ENCODE measurements at regions not wholly inside any gene's neighbourhood (a gene's known extent, or its start where the extent isn't known, plus 50 kb on each side); places are given as distances from the start of the nearest gene placed in this dataset.

GRCh38 chr20:52446421-52447224 lies 255.0 kb upstream of the ZFP64 start:
- BruUV-seq (replicated peaks), result no TSS peak
- no peak for TF ChIP-seq EZH2 (IDR thresholded peaks at IDR 0.05; ENCODE audit: low read depth)
- TF ChIP-seq, protein P1, sequence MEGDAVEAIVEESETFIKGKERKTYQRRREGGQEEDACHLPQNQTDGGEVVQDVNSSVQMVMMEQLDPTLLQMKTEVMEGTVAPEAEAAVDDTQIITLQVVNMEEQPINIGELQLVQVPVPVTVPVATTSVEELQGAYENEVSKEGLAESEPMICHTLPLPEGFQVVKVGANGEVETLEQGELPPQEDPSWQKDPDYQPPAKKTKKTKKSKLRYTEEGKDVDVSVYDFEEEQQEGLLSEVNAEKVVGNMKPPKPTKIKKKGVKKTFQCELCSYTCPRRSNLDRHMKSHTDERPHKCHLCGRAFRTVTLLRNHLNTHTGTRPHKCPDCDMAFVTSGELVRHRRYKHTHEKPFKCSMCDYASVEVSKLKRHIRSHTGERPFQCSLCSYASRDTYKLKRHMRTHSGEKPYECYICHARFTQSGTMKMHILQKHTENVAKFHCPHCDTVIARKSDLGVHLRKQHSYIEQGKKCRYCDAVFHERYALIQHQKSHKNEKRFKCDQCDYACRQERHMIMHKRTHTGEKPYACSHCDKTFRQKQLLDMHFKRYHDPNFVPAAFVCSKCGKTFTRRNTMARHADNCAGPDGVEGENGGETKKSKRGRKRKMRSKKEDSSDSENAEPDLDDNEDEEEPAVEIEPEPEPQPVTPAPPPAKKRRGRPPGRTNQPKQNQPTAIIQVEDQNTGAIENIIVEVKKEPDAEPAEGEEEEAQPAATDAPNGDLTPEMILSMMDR (conservative IDR thresholded peaks at IDR 0.05), result no peak
- no peaks in the 10 kb centered on the region; the same call in 1 of the 2 replicates for H3K9me2 ChIP-seq (ENCODE audit: insufficient read depth)
- DNase-seq, result peak in 1 of 2 experiments; percentile 40
- no peak overlapping the region for H3K27ac ChIP-seq
- intact Hi-C loops (cut with micrococcal nuclease; ENCODE audit: unreplicated experiment), result no loop called here
- no peak overlapping the region for H3K4me3 ChIP-seq
- H4K20me1 ChIP-seq (ENCODE audit: insufficient read depth), result no peaks in the 10 kb centered on the region
- H3K36me3 ChIP-seq (ENCODE audit: low read depth), result no peaks in the 10 kb centered on the region
- H3K4me1 ChIP-seq (replicated peaks; ENCODE audit: insufficient read depth), result peaks cover 10% of the 10 kb centered on the region
- ChIA-PET POLR2A (ENCODE audit: unreplicated experiment) (interaction anchor here (0.7 kb wide), 1 partner anchor 83 kb away, joined by 3 read pairs; no protein-coding TSS in a partner anchor), CTCF (no interaction called here)
- no peak overlapping the region for H3K4me2 ChIP-seq
- no peaks in the 10 kb centered on the region for H3F3A ChIP-seq (ENCODE audit: insufficient read depth, low read depth)
- no peaks in the 10 kb centered on the region; the same call in 1 of the 2 replicates for H3K9me3 ChIP-seq (ENCODE audit: insufficient read depth, low read depth)
- H3K79me2 ChIP-seq (ENCODE audit: low read depth), result no peaks in the 10 kb centered on the region
- H3K27me3 ChIP-seq (ENCODE audit: insufficient read depth, low read depth), result no peaks in the 10 kb centered on the region
- no peak overlapping the region for H2AFZ ChIP-seq

DNA sequence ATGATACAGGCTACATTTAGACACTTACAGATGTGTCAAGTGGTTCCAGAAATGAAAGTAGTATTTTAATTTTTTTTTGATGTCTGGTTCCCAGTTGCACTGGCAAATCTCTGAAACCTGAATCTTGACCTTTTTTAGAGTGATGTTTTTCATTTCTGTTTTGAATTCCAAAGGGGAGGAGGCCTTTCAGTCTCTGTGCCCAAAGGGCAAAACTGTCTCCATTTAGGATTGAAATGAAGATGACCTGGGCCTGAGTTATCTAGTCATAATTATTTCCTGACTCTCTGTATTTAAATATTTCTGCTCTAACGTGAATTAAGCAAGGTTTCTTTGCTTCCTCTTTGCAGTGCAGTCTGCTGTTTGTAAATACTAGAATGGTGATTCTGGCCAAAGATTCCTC lies 252.9 kb upstream of the ZFP64 start:
- H4K20me1 ChIP-seq (ENCODE audit: insufficient read depth), result no peaks in the 10 kb centered on the region
- H3K4me2 ChIP-seq, result no peak overlapping the region
- no peaks in the 10 kb centered on the region for H3K36me3 ChIP-seq (ENCODE audit: low read depth)
- H3K9me2 ChIP-seq (ENCODE audit: insufficient read depth), result no peaks in the 10 kb centered on the region; the same call in 1 of the 2 replicates
- H3K4me3 ChIP-seq, result no peak overlapping the region
- CTCF ChIA-PET, result no interaction called here
- no peaks in the 10 kb centered on the region for H3K27me3 ChIP-seq (ENCODE audit: insufficient read depth, low read depth)
- H3K27ac ChIP-seq, result no peak overlapping the region
- no peak for DNase-seq
- H3K4me1 ChIP-seq (replicated peaks; ENCODE audit: insufficient read depth), result peaks cover 10% of the 10 kb centered on the region
- no peaks in the 10 kb centered on the region; the same call in 1 of the 2 replicates for H3K9me3 ChIP-seq (ENCODE audit: insufficient read depth, low read depth)
- POLR2A ChIA-PET (ENCODE audit: unreplicated experiment), result no interaction called here
- TF ChIP-seq EZH2 (IDR thresholded peaks at IDR 0.05; ENCODE audit: low read depth), result no peak
- TF ChIP-seq, protein P1 (conservative IDR thresholded peaks at IDR 0.05), result no peak
- intact Hi-C loops (cut with micrococcal nuclease; ENCODE audit: unreplicated experiment), result no loop called here
- H3K79me2 ChIP-seq (ENCODE audit: low read depth), result no peaks in the 10 kb centered on the region
- H2AFZ ChIP-seq, result no peak overlapping the region
- H3F3A ChIP-seq (ENCODE audit: insufficient read depth, low read depth), result no peaks in the 10 kb centered on the region
- no TSS peak for BruUV-seq (replicated peaks)

- no peaks in the 10 kb centered on the region; the same call in 1 of the 2 replicates for H3K9me3 ChIP-seq (ENCODE audit: insufficient read depth, low read depth)
- no peaks in the 10 kb centered on the region for H3F3A ChIP-seq (ENCODE audit: insufficient read depth, low read depth)
- no peaks in the 10 kb centered on the region; the same call in 1 of the 2 replicates for H3K9me2 ChIP-seq (ENCODE audit: insufficient read depth)
- TF ChIP-seq, protein P1 (conservative IDR thresholded peaks at IDR 0.05), result no peak
- no peak for TF ChIP-seq EZH2 (IDR thresholded peaks at IDR 0.05; ENCODE audit: low read depth)
- H4K20me1 ChIP-seq (ENCODE audit: insufficient read depth), result no peaks in the 10 kb centered on the region
- no peak overlapping the region for H3K27ac ChIP-seq
- no peak for DNase-seq
- CTCF ChIA-PET, result no interaction called here
- intact Hi-C loops (cut with micrococcal nuclease; ENCODE audit: unreplicated experiment), result no loop called here
- H3K4me2 ChIP-seq, result no peak overlapping the region
- H3K27me3 ChIP-seq (ENCODE audit: insufficient read depth, low read depth), result no peaks in the 10 kb centered on the region
- no peaks in the 10 kb centered on the region for H3K79me2 ChIP-seq (ENCODE audit: low read depth)
- peaks cover 10% of the 10 kb centered on the region for H3K4me1 ChIP-seq (replicated peaks; ENCODE audit: insufficient read depth)
- H3K4me3 ChIP-seq, result no peak overlapping the region
- H3K36me3 ChIP-seq (ENCODE audit: low read depth), result no peaks in the 10 kb centered on the region
- POLR2A ChIA-PET (ENCODE audit: unreplicated experiment), result no interaction called here
- BruUV-seq (replicated peaks), result no TSS peak
- H2AFZ ChIP-seq, result no peak overlapping the region
Measured at GRCh38 chr20:52443874-52444273, 252.3 kb upstream of the ZFP64 start.

Measured in PC-9 (cell line).